Stimulated activated CD4-positive, alpha-beta T cell treated with anti-CD3 and anti-CD28 coated beads, Interleukin-15, amount 100 ng/mL, for 24 hours (primary cell): ENCODE measurements at regions not wholly inside any gene's neighbourhood (a gene's known extent, or its start where the extent isn't known, plus 50 kb on each side); places are given as distances from the start of the nearest gene placed in this dataset.
"Not testable (repeated sequence)": the region's sequence is repeated elsewhere in the genome, so short reads cannot be mapped to it uniquely, and the experiment has no call there.

Experiments
- DNase-seq: peaks from one replicate; pipeline ENCODE4 v3.0.0-alpha.2; 2020

DNA sequence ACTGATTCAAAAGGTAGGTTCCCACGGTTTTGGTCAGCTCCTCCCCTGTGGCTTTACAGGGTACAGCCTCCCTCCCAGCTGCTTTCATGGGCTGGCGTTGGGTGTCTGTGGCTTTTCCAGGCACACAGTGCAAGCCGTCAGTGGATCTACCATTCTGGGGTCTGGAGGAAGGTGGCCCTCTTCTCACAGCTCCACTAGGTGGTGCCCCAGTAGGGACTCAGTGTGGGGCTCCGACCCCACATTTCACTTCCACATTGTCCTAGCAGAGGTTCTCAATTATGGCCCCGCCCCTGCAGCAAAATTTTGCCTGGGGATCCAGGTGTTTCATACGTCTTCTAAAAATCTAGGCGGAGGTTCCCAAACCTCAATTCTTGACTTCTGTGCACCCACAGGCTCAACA is 324.6 kb upstream of the PHF14 start:
- not testable (repeated sequence) for DNase-seq

DNA sequence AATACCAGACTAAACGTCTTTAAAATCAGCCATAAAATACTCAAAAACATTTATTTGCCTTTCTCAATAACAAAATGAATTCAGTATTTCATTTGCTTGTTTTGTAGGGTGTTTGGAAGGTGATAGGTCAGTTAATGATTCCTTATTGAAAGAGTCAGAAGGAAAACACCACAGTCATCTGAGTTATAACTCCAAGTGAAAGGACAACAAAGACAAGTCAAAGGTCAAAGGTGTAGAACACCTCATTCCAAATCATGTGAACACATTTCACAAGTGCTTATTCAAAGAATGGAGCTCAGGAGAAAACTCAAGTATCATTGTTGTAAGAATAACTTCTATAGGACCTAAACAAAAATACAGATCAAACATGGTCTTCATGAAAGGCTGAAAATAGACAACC is 318.6 kb upstream of the PHF14 start:
- no peak for DNase-seq

DNA sequence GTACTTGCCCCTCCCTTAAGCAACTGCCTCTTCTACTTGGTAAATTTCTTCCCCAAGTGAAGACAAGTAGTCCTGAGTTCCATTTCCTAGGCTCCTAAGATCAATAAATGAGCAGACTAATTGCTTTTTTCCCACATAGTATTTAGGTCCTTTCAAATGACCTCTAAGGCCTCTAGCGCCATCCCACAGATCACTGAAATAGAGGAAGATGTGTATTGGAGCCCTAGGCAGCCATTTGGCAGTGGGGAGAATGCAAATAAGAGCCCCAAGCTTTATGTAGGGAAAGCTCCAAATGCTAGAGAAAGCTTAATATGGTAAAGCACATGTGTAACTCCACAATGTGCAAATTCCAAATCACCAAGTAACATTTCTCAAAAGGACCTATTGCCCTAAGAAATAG is 316.5 kb upstream of the PHF14 start:
- DNase-seq: no peak

DNA sequence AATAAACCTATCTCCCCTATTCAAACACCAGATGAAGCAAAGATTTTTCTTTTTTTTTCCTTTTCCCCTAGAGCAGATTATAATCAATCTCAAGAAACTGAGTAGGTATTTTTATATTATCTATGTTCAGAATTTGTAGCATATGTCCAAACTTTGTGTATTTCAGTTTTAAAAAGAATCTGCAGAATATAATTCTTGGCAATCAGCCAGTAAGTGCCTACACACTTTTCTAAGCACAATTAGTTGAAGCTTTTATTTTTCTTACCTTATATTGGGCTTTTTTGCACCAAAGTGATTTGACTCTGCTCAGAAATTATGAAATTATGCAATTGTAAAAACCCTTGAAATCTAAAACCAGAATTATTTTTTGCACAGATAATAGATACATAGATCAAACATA is 315.8 kb upstream of the PHF14 start:
- DNase-seq: no peak

DNA sequence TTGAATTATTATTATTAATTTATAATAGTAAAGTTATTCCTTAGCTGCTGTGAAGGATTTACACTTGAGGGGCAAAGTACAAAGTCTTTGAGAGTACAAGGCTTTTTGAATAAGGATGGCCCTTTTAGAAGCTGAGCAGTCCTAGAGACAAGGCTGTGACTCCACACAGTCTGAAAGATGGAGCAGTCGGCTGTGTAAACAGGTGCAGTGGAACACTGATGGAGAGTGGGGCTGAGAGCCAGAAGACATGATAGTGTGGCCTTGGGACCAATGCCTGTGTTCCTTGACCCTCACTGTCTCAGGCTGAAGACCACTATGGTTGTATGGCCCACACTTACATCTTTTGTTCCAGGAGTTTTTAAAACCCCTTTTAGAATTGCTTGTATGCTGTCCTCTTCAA is 311.2 kb upstream of the PHF14 start:
- no peak for DNase-seq

DNA sequence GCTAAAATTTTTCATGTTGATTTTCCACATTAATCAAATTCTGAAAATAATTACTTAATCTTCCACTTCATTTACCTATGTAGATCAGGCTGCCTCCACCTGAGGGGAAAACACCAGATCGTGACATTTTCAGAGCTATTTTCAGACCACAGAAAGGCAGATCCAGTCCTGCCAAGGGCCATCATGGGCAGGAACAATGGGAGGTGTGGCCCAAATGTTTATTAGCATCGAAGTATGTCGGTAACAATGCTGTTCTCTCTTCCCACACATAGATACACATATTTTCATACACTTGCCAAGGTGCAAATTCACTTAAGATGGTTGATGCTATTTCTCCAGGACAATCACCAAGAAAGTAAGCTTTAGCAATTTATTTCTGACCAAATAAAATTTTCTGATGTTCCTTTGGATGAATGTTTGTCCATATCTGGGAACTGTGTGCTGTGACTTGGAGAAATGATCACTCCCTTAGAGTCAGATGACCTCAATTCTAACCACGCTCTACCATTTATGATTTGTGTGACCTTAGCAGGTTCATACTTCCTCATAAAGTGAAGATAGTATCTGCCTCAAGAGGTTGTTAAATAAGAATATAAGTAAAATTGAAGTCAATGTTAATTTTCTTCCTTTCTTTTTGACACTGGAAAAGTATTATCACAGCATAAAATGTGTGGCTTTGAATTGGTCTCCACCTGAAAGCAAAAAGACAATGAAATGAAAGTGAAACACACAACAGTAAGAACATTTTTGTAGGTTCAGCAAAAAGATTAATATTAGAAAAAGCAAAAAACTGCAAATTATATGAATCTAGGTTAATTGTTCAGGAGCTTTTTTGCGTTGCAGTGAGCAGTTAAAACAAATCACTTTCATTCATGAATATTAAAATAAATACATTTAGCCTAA is 310.4 kb upstream of the PHF14 start:
- DNase-seq: no peak

DNA sequence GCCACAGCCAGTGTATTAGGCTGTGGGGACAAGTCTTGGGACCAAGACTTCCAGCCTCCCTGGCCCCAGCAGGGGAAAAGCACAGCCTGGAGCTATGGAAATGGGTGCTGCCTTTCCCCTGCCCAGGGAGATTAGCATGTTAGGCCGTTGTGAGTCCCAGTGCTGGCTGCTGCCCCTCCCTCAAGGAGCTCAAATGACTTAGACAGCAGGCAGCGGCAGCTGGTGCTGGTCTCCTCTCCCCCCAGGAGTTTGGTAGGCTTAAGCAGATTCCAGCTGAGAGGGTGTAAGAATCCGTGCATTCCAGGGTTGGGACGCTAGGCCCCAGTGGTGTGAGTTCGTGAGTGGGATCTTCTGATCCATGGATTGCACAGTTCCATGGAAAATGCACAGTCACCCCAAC is 301.5 kb upstream of the PHF14 start:
- no peak for DNase-seq

DNA sequence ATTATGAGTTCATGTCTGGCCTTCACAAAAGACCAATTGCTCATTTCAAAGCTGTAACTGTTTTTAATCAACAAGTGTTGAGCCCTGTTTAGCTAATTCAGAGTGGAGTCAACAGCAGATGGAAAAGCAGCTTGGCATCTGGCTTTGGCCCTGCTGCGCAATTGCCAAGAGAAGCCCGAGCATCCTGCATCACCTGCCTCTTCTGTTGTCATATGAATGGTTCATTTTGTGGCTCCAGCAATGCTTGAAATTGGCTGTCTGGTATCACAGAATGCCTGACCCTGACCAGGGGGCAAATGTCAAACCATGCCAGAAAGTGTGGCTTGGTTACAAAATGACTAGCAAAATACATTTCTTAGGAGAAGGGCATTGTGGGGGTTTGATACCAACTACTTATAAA is 296.5 kb upstream of the PHF14 start:
- no peak for DNase-seq

DNA sequence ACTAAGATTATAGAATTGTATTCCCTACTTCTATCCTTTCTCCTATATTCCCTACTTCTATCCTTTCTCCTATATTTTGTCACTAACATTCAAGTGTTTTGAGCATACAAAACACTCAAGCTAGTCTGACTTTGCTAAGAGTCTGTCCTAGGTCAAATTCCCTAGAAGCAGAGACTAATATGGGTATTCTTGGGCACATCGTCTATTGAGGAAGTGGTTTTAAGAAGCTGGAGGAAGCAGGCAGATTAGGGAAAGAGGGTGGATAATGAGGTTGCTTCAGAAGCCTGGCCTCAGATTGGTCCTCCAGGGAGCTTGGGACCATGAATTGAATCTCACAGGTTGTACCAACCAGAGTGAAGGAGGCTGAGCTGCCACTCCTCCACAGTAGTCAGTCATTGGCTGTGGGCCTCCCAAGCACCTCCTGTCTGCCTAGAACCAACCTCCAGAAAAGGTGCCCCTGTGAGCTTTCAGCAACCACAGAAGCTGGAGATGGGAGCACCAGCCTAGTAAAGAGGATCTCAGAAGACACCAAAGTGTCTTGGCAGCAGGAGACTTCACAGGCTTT is 295.9 kb upstream of the PHF14 start:
- no peak for DNase-seq

DNA sequence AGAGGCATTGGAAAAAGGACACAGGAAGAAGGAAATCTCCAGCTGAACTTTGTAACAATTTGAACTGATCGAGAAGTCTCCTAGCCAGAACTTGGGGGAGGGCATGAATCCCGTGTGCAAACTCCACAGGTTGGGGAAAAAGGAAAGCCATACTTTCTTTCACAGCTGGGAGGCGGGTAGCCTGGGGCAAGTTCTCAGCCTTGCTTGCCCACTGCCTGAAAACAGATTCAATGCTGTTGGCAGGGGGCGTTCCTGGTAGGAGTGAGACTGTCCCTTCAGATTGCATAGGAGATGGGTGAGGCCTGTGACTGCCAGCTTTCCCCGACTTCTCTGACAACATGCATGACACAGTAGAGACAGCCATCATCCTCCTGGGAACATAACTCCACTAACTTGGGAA is 289.1 kb upstream of the PHF14 start:
- DNase-seq: no peak

DNA sequence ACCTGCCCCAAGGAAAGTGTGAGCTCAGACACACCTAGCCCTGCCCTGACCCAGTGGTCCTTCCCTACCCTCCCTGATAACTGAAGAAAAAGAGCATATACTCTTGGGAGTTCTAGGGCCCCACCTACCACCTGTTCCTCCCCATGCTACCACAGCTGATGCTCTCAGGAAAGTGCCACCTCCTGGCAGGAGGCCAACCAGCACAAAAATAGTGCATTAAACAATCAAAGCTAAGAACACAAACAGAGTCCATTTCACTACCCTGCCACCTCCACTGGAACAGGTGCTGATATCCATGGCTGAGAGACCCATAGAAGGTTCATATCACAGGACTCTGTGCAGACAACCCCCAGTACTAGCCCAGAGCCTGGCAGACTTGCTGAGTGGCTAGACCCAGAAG is 288.6 kb upstream of the PHF14 start:
- DNase-seq: no peak

DNA sequence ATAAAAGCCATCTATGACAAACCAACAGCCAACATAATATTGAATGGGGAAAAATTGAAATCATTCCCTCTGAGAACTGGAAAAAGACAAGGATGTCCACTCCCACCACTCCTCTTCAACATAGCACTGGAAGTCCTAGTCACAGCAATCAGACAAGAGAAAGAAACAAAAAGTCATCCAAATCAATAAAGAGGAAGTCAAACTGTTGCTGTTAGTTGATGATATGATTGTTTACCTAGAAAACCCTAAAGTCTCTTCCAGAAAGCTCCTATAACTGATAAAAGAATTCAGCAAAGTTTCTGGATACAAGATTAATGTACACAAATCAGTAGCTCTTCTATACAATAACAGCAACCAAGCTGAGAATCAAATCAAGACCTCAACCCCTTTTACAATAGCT is 285.1 kb upstream of the PHF14 start:
- no peak for DNase-seq

DNA sequence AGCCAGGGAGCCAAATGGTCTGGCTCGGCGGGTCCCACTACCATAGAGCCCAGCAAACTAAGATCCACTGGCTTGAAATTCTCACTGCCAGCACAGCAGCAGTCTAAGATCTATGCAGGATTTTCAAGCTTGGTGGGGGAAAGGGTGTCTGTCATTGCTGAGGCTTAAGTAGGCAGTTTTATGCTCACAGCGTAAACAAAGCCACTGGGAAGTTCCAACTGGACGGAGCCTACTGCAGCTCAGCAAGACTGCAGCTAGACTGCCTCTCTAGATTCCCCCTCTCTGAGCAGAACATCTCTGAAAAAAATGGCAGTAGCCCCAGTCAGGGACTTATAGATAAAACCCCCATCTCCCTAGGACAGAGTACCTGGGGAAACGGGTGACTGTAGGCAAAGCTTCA is 277.6 kb upstream of the PHF14 start:
- no peak for DNase-seq

DNA sequence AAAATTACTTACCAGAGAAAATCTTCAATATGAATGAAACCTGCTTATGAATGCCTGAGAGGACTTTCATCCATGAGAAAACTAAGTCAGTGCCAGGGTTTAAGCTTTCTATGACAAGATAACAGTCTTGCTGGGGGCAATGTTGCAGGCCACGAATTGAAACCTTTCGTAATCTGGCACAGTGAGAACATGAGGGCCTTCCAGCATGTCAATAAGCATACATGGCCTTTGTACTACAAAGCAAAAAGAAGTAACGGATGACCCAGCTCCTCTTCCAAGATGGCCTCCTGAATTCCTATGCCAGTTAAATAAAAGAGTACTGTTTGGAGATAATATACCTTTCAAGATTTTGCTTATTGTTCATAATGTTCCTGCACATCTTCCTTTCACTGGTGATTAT is 270.6 kb upstream of the PHF14 start:
- DNase-seq: no peak

DNA sequence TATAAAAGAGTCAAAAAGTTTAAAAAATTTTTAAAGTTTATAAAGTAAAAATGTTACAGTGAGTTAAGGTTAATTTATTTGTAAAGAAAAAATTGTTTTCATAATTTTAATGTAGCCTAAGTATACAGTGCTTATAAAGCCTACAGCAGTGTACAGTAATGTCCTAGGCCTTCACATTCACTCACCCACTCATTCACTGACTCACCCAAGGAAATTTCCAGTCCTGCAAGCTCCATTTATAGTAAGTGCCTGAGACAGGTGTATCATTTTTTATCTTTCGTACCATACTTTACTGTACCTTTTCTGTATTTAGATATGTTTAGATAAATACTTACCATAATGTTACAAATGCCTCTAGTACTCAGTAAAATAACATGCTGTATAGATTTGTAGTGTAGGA is 269.7 kb upstream of the PHF14 start:
- no peak for DNase-seq

DNA sequence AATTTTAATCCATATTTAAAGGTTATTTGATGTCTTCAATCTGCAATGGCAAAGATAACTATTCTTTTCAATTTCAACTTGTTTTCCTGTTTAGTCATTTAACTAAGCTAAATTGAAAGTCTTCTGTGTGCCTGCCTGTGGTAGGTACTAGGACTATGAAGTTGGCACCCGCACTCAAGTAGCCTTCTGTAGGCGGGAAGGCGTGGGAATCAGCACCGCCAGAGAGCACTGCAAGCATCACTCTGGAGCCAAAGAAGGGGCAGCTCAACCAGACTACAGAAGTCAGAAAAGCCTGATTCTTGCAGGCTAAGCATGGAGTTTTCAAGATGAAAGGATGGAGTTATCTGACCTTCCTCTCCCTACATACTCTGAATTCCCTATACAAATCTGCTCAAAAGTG is 269.0 kb upstream of the PHF14 start:
- no peak for DNase-seq

DNA sequence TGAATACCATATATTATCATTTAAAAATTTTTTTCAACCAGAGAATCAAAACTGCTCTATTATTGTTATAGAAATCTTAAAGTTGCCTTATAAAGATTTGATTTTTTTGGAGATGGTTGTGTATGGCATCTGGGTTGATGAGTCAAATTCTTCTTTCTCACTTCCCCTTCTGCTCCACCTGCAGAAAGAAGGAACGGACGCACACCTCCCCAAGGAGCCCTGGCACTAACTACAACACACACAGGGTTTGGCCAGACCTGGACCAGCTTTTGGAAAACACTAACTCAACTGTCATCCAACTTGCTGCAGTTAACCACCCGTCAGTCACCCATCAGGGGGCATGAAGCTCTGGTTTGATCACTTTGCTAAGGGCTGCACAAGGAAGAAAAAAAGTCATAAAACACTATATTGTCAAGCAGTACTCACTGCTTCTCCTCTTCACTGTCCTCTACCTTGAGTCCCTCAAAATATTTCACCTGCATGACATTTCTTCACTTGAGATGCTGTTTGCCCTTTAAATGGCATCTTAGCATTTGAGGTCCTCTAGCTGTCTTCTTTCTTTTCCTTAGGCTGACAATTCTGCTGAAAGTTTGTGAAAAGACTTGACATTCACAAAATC is 266.7 kb upstream of the PHF14 start:
- no peak for DNase-seq

DNA sequence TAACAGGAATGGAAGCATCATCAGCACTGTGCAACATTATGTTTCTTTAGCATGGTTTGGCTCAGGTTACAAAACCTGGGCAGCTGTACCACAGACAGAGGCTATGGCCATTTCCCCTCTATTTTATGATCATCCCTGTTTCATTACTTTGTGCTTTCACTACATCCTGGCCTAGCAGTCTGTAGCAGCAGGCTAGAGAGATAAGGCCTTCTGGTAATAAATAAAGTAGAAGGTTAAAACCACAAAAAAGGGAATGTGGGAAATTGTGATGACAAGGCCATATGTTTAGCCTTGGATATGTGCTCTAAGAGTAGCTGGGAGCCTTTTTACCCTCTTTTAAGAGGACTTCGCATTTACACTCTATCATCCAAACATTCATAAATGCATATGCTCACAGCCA is 266.2 kb upstream of the PHF14 start:
- no peak for DNase-seq

DNA sequence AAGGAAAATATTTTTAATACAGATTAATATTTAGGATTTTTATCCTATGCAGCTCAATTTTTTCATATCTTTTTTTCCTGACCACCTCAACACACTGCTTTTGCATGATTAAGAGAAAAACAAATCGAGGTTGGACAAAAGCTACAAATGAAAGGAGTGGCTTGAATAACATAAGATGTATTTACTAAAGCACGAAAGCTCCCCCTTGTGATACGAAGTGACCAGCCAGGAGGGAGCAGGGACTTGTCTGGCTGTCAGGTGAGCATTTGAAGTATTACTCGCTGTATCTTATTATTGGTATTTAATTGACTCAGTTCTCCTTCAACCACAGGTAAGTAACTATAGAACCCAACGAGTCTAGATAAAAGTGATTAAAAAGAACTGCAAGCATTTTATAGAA is 265.2 kb upstream of the PHF14 start:
- no peak for DNase-seq

DNA sequence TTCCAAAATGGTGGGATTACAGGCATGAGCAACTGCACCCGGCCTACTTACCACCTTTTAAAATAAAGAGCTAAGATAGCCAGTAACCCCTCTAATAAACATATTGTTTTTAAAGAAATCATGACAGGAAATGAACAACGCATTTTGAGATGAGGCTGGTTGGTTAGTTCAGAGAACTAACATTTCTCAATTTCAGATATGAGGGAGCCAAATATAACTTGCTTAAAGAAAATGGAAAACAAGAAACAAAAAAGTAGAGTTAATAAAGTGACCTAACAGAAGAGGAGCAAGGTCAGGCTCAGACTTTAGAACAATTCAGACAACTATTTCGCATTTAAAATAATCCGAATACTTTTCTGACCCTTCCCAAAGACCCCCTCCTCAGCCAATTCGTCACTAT is 254.9 kb upstream of the PHF14 start:
- DNase-seq: no peak

DNA sequence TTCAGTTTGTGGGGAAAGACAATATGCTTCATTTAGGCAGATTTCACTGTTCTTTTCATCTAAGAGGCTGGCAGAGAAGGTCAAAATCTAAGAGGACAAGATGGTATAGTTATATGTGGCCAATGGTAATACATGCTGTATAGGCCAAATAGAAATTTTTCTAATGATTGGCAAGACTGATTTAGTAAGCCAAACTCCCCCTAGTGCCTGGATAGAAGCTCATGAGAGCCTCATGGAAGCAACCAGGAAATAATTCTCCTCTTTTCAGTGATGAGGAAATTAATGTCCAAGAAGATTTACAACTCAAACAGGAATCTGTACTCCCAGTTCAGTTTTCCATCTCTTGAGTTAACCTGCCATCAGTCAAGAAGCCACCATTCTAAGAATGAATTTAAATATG is 253.6 kb upstream of the PHF14 start:
- no peak for DNase-seq

DNA sequence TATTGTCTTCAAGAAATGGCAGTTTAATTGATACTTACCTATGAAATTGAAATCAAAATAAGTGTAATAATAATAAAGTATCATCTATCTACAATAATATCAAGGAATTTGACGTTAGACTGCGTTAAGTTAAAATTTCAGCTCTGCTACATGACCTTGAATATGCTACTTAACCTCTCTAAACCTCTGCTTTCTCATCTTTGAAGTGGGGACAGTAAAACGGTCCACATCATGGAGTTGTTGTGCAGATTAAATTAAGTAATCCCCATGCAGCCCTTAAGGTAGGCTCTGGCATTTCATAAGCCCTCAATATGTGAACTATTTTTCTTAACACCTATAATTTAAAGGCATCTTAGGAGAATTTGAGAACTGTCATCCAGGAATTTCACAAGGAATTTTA is 252.4 kb upstream of the PHF14 start:
- no peak for DNase-seq

DNA sequence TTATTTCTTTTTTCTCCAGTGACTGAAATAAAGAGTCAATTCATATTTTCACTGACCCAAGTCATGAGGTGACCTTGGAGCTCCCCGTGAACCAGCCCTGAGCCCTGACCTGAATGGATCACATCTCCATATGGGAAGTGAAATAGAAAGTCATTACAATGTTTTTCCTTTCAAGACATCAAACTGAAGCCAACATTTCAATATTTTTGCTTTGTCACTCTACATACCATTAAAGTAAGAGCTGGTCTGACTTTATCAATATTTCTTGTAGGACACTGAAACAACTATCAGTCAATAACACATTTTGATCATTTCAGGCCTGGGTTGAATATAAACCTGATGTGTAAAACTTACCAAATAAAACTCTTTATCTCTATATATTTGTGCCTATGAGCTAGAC is 249.8 kb upstream of the PHF14 start:
- no peak for DNase-seq

DNA sequence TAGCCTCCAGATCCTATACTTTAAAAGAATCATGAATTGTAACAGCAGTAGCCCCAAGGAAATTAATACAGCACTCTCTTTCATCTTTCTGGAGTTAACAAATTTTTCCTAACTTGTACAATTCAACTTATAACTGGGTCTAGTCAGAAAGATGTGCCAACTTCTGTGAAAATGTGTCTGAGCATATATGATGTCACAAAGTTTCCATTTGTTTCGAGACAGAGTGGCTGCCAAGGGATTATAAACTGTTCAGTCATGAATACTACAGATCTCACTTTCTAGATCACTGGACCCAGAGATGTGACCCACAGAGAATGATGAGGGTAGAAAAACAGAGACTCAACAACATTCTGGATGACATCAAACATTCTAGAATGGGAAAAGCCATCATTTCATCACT is 249.2 kb upstream of the PHF14 start:
- DNase-seq: no peak

DNA sequence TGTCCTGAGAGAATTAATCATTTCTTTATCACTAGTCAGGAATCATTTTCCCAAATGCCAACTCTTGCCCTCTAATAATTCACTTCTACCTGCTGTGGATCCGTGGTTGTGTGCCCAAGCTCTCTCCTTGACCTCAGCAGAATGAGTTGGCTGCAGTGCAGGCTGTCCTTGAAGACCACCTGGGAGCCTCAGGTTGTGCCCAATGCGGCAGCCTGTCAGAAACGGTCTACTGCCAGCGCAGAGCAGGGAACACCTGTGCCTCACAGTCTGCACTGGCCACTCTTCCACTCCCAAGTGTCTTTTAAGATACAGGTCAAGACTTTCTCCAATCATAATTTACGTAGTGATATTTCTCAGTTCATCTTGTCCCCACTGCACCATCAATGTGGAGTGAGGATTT is 246.0 kb upstream of the PHF14 start:
- DNase-seq: no peak
